AG09319 (cell line): ENCODE measurements at regions not wholly inside any gene's neighbourhood (a gene's known extent, or its start where the extent isn't known, plus 50 kb on each side); places are given as distances from the start of the nearest gene placed in this dataset.

Source experiments
- DNase-seq: peaks from one replicate; pipeline ENCODE4 v3.0.0-alpha.2; 2010; ENCODE audit warnings: low read depth; ENCODE audit errors: extremely low read depth
- TF ChIP-seq, protein P1 (sequence below): IDR thresholded peaks from 2 replicates; pipeline ENCODE4 v1.5.1; 2011; ENCODE audit warnings: low read depth, mild to moderate bottlenecking, inconsistent platforms, low read length, moderate library complexity

DNA sequence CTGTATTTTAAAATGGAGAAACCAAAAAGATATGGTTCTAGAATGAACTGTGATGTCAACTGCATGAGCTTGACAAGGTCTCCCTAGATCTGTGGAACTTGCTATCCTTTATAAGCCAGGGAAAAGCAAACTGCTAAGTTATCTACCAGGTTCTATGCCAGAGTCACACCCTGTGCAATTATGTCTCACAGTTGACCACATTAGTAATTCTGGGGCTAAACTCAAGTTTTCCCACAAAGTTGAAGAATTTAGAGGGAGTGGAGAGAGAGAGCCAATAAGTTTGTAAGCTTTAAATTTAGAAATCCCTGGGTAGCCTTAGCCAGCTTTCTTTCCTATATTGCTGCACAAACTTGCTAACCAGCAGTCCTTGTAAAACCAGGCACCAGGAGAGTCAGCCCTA lies 407.0 kb upstream of the SASH1 start:
- TF ChIP-seq, protein P1, sequence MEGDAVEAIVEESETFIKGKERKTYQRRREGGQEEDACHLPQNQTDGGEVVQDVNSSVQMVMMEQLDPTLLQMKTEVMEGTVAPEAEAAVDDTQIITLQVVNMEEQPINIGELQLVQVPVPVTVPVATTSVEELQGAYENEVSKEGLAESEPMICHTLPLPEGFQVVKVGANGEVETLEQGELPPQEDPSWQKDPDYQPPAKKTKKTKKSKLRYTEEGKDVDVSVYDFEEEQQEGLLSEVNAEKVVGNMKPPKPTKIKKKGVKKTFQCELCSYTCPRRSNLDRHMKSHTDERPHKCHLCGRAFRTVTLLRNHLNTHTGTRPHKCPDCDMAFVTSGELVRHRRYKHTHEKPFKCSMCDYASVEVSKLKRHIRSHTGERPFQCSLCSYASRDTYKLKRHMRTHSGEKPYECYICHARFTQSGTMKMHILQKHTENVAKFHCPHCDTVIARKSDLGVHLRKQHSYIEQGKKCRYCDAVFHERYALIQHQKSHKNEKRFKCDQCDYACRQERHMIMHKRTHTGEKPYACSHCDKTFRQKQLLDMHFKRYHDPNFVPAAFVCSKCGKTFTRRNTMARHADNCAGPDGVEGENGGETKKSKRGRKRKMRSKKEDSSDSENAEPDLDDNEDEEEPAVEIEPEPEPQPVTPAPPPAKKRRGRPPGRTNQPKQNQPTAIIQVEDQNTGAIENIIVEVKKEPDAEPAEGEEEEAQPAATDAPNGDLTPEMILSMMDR: no peak
- no peak for DNase-seq

DNA sequence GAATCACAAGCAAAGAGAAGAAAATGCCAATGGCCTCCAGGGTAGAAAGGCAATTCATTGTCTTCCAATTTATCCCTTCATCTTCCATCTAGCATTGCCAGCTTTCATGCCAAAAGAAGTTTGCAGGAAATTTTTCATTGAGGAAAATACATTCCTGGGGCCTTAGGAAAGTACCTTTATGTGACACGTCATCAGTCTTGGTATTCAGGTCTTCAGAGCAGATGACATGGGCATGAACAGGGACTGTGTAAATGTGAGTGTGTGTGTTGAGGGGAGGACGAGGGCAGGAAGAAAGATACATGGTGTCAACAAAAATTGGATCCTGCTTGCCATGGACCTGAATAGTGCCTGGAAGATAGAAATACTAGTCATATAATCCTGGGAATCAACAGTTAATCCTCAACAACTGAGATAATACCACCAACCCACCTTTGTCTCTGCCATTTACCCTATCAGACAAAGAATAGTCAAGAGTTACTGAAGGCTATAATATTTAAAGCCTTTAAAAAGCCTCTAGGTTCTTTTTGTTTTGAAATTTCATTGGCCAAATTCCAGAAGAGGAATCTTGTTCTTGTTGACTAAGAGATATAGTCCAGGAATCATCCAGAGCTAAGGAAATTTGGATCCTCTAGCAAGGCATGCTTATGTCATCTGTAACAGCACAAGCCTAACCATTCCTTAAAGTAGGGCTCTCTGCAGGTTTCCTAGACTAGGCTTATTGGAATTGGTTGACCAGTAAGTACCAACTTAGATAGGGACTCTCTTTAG lies 405.8 kb upstream of the SASH1 start:
- TF ChIP-seq, protein P1: no peak

DNA sequence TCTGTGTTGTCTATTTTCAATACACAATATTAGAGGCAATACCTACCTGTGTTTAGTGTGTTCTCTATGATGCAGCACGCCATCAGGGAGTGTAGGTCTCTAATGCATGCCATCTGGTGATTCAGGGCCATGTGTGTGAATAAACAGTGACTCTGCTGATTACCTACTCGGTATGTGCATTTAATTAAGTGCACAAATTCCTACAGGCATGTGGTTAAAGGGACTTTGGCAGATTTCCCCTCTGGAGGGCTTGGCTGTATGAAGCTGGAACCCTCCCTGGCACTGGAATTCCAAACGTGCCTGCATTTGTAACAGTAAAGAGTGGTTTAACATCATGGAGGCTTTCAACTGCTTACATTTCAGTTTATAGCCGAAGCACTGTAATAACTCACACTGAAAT lies 401.5 kb upstream of the SASH1 start:
- peak; percentile 62 for DNase-seq
- TF ChIP-seq, protein P1: no peak

More for the DNA sequence above, 405.8 kb upstream of the SASH1 start:
- DNase-seq: no peak

GRCh38 chr6:147942363-147942762 lies 400.3 kb upstream of the SASH1 start:
- TF ChIP-seq, protein P1: no peak
- DNase-seq: no peak

DNA sequence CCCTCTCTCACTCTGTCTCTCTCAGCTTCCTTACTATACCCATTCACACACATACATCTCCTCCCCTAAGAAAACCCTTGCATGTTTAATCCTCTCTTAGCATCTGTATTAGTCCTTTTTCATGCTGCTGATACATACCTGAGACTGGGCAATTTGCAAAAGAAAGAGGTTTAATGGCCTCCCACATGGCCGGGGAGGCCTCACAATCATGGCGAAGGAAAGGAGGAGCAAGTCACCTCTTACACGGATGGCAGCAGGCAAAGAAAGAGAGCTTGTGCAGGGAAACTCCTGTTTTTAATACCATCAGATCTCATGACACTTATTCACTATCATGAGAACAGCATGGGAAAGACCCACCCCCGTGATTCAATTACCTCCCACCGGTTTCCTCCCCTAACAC lies 398.5 kb upstream of the SASH1 start:
- TF ChIP-seq, protein P1: no peak
- DNase-seq: no peak

DNA sequence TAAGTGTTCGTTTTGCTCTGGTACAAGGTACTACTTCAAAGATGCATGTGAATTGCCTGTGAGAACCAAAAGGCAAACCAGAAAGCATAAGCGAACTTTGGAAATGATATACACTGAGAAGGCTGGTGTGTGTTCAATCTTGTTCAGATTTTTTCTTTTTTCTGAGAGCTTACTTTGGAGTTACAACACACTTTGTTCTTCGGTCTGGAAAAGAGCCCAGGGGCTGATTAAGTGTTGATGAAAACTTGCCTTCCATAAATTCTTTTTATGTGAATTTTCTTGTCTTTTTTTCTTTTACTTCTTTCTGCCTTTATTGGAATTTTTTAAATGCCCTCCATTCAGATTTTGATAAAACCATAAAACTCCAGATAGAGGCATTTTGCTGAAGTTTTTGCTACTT lies 395.1 kb upstream of the SASH1 start:
- no peak for DNase-seq
- TF ChIP-seq, protein P1: no peak

DNA sequence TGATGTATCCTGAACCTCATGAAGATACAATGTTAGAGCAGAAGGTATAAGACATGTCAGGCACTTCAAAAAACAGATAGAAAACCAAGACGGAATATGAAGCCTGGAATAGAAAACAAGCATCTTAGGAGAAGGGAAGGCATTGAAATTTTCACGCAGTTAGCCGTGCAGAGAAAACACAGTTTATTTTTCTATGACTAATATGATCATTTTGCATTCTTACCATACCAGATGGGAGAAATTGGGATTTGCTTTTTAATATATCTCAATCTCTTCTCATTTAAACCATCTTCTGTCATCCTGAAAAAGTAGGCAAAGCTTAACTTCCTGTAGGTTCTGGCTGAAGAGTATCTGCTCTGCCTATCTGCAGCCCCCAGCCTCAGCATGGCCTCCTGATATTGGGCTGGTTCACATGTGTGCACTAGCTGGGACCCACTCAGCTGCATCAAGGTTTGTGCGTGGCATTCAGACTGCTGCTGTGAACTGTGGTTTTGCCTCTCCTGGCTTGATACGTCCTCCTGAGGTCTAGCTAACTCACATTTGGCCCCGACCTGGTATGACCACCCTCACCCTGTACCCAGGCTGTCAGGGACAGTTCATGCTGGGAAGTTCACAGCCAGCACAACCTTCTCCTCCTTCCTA lies 392.5 kb upstream of the SASH1 start:
- no peak for DNase-seq
- TF ChIP-seq, protein P1: no peak
